ENCODE measurements at regions not wholly inside any gene's neighbourhood (a gene's known extent, or its start where the extent isn't known, plus 50 kb on each side); places are given as distances from the start of the nearest gene placed in this dataset.
"Not testable (repeated sequence)": the region's sequence is repeated elsewhere in the genome, so short reads cannot be mapped to it uniquely, and the experiment has no call there.

DNA sequence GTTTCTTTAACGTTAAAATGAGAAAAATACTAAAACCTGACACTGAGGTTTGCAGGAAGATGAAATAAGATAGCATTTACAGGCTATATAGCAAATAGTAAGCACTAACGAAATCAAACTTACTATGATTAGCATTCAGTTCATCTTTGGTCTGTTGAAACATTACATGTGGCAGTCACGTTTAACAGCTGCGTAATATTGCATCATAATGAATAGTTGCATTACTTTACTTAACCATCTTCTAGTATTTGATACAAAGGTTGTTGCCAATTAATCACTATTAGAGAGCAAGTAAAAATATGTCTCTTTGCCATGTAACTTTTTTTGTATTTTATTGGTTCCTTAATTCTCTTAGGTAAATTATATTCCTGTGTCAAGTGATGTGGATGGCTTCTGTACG is 131.8 kb upstream of the GHITM start:
- in situ Hi-C loops (cut with HindIII; ENCODE audit: low sequenced_read_pairs), result no loop called here

DNA sequence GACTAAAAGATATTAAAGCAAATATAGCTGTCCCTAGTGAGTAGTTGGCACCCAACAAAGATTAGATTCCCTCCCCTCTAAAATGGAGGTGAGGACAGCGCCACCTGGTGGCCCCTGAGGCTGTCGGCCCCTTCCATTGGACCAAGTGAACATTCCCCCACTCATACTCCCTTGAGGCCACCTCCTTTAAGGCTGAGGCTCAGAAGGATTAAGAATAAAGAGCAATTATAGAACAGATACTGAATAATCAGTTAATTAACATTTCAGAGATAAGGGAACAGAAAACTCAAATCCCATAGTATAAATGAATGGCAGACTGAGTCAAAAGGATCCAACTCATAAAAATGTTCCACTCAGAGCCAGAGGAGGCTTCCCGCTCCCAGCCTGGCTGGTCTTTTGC is 130.4 kb upstream of the GHITM start:
- in situ Hi-C loops (cut with HindIII; ENCODE audit: low sequenced_read_pairs), result no loop called here

DNA sequence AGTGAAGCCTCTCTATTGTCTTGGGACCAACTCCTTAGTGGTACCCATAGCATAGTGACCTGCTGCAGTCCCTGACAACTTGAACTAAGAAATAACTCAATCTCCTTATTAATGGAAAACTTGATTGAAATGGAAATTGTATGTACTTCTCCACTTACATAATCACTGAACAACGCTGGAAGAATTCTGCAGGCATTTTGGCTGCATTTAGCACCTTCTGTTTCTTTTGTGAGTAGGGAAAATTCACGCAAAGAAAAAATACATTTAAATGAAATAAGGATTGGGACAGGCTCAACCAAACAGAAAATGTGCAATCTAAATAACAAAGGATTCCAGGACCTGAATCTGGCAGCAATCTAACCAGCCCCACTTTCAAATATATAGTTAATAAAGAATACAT is 126.9 kb upstream of the GHITM start:
- in situ Hi-C loops (cut with HindIII; ENCODE audit: low sequenced_read_pairs), result no loop called here

GRCh38 chr10:84012831-84013458 is 126.4 kb upstream of the GHITM start:
- in situ Hi-C loops (cut with HindIII; ENCODE audit: low sequenced_read_pairs), result no loop called here

DNA sequence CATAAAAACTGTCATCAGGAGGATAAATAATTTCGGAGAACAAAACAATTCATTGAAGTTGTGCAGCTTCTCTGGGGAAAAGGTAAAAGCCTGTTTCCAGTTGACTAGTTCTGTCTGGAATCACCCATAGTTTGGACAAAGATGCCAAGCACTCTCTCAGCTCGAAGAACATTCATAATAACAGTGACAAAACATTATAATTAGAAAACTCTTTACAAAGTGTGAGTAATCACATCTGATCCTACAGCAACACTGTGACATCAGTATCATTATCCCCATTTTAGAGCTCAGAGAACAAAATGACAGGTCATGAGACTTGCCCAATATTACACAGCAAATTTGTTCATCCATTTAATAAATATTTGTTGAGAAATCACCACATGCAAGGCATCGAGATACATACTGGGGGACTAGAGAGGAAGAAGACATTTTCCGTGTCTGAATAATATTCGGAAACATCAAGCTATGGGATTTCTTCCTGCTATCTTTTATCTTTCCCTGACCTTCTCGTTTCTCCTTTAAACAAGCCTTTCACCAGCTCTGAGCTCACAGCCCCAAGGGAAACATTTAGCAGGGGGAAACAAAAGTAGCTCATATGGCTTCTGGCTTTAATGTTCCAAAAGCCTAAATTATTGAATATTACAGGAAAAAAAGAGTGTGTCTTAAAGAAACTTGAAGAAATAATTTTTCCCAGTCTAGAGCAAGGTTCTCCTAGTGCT is 123.3 kb upstream of the GHITM start:
- in situ Hi-C loops (cut with HindIII; ENCODE audit: low sequenced_read_pairs), result no loop called here

GRCh38 chr10:84018826-84019225 is 120.5 kb upstream of the GHITM start:
- in situ Hi-C loops (cut with HindIII; ENCODE audit: low sequenced_read_pairs), result no loop called here

DNA sequence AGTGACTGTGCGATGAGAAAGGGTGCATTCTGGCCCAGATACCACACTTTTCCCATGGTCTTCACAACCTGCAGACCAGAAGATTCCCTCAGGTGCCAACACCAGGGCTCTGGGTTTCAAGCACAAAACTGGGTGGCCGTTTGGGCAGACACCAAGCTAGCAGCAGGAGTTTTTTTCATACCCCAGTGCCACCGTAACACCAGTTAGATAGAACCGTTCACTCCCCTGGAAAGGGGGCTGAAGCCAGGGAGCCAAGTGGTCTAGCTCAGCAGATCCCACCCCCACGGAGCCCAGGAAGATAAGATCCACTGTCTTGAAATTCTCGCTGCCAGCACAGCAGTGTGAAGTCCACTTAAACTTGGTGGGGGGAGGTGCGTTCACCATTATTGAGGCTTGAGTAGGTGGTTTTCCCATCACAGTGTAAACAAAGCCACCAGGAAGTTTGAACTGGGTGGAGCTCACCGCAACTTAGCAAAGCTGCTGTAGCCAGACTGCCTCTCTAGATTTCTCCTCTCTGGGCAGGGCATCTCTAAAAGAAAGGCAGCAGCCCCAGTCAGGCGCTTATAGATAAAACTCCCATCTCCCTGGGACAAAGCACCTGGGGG is 119.4 kb upstream of the GHITM start:
- in situ Hi-C loops (cut with HindIII; ENCODE audit: low sequenced_read_pairs), result not testable (repeated sequence)

- in situ Hi-C loops (cut with HindIII; ENCODE audit: low sequenced_read_pairs), result no loop called here
These were observed 112.5 kb upstream of the GHITM start for GRCh38 chr10:84026821-84027257.

DNA sequence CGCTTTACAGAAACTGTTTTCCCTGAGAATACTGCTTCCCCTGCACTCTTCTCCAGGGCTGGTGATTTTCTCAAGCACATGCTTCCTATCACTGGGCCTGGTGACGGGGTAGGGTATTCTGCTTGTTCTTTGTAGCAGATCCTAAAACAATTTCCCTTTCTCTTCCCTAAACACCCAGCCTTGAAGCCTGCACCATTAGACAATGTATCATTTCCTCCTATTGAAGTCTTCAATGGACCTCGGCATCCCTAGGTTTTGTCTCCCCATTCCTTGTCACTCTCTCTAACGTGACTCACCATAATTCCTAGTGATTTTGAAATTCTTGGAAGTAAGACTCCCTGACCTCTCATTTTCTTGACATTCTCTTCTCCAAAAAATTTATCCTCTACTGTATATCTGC is 109.5 kb upstream of the GHITM start:
- in situ Hi-C loops (cut with HindIII; ENCODE audit: low sequenced_read_pairs), result no loop called here

DNA sequence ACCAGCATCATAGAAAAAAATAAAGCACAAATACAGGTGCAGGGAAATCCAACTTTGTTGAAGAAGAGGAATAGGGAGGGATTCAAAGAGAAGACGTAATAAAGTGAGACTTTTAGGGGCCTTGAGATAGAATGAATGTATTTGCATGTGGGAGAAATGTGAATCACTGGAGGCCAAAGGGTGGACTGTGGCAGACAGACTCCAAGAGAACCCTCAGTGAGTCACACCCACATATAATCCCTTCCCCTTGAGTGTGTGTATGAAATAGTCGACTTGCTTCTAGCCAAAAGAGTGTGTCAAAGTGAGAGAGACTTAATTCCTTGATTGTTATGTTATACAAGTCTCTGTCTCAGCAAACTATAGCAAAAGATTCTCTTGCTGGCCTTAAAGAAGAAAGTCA is 101.3 kb upstream of the GHITM start:
- in situ Hi-C loops (cut with HindIII; ENCODE audit: low sequenced_read_pairs), result no loop called here

DNA sequence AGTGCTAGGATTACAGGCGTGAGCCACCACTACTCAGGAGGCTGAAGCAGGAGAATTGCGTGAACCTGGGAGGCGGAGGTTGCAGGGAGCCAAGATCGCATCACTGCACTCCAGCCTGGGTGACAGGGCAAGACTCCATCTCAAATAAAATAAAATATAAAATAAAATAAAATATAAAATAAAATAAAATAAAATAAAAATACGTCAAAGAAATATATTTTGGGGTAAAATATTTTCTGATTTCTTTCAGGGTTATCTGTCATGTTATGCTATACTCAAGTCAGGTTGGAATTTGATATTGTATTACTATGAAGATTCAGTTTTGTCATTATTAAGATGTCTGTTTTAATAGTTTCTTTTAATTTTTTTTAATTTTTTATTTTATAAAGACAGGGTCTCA is 99.4 kb upstream of the GHITM start:
- in situ Hi-C loops (cut with HindIII; ENCODE audit: low sequenced_read_pairs), result no loop called here

DNA sequence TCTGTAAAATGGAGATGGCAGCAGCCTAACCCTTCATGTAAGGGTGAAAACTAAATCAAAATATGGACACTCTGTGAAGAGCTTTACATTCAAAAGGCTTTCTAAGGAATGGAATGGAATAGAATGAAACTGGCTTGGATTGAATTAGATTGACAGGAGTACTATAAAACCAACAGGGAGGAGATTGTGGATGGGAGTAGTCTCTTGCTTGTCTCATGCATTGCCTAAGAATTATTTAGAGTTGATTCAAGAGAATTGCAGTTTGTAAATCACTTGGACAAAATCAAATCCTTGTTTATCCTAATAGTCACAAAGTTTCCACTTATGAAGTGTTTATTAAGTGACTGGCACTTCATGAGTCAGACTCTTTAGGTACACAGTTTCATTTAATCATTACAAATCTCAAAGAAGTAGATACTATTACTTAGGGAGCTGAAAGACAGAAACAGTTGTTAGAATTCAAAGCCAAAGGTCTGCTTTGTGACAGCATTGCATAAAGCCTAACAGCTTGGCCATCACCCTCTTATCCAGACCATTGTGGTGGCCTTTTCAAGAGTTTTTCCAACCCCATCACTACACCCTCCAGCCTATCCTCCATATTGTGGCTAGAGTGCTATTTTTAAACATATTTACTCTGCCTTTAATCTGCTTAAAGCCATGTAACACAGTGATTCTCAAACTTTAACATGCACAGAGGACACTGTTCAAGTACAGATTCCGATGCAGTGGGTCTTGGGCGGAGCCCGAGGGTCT is 91.9 kb upstream of the GHITM start:
- in situ Hi-C loops (cut with HindIII; ENCODE audit: low sequenced_read_pairs), result no loop called here

GRCh38 chr10:84049645-84050011 is 89.7 kb upstream of the GHITM start:
- in situ Hi-C loops (cut with HindIII; ENCODE audit: low sequenced_read_pairs), result no loop called here

GRCh38 chr10:84053626-84054025 is 85.7 kb upstream of the GHITM start:
- in situ Hi-C loops (cut with HindIII; ENCODE audit: low sequenced_read_pairs), result no loop called here

DNA sequence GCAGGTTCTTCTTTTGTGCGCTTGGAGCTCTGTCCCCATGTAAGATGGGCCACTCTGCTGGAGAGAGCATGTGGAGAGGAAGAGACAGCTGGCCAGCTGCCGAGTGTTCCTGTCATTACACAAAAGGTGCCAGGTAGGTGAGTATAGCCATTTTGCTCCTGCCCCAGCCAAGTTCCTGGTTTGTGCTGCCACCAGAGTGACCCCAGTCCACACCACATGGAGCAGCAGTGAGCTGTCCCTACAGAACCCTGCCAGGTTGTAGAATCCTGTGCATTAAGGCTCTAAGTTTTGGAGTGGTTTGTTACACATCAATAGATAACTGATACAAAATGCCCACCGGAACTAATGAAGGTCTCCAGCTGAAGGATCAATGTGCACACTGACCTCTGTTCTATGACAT is 84.6 kb upstream of the GHITM start:
- in situ Hi-C loops (cut with HindIII; ENCODE audit: low sequenced_read_pairs), result no loop called here

DNA sequence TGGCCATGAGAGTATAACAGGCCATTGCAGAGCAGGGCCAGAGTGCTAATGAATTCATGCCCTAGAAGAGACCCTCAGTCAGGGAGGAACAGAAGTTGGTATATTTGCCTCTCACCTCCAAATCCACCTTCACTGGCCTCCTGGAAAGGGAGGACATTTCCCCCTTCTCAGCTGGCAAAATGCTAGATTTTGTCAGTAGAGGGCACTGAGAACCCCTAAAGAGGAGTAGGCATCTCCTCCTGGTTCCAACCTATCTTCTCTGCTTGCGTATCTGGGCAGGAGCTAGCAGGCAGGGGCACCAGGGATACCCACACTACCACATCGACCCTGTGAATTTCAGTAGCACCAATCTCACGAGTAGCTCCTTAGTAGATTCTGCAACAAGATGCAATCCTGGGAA is 79.8 kb upstream of the GHITM start:
- in situ Hi-C loops (cut with HindIII; ENCODE audit: low sequenced_read_pairs), result no loop called here

GRCh38 chr10:84063440-84063839 is 75.9 kb upstream of the GHITM start:
- in situ Hi-C loops (cut with HindIII; ENCODE audit: low sequenced_read_pairs), result no loop called here

GRCh38 chr10:84065804-84066601 is 73.3 kb upstream of the GHITM start:
- in situ Hi-C loops (cut with HindIII; ENCODE audit: low sequenced_read_pairs), result no loop called here

- in situ Hi-C loops (cut with HindIII; ENCODE audit: low sequenced_read_pairs), result no loop called here
These were observed 64.8 kb upstream of the GHITM start for GRCh38 chr10:84074521-84074920.

- in situ Hi-C loops (cut with HindIII; ENCODE audit: low sequenced_read_pairs), result no loop called here
These were observed 63.9 kb upstream of the GHITM start for GRCh38 chr10:84075226-84076046.

Measured in DLD1 (cell line).